KMS-11 (cell line): ENCODE measurements at regions not wholly inside any gene's neighbourhood (a gene's known extent, or its start where the extent isn't known, plus 50 kb on each side); places are given as distances from the start of the nearest gene placed in this dataset.
"Not testable (repeated sequence)": the region's sequence is repeated elsewhere in the genome, so short reads cannot be mapped to it uniquely, and the experiment has no call there.

ENCODE experiments used
- H2AFZ ChIP-seq: fragments of 200-600 bp; sonication (generic); 2 replicates; pipeline ENCODE4 v1.6.1; 2016; ENCODE audit warnings: antibody characterized with exemption, mixed run types, low read depth
- H3K27ac ChIP-seq: fragments of 200-600 bp; sonication (generic); 2 replicates; pipeline ENCODE4 v1.6.1; 2016; ENCODE audit warnings: mild to moderate bottlenecking, mixed run types
- H3K27me3 ChIP-seq: fragments of 200-600 bp; sonication (generic); 2 replicates; pipeline ENCODE4 v1.6.1; 2017; ENCODE audit warnings: mild to moderate bottlenecking, low read depth, mixed run types, moderate library complexity; ENCODE audit not compliant: insufficient read depth
- H3K36me3 ChIP-seq: fragments of 200-600 bp; sonication (generic); 2 replicates; pipeline ENCODE4 v1.6.1; 2017; ENCODE audit warnings: mild to moderate bottlenecking, mixed run types; ENCODE audit not compliant: insufficient read depth
- H3K4me1 ChIP-seq: fragments of 200-600 bp; sonication (generic); 2 replicates; pipeline ENCODE4 v1.6.1; 2016; ENCODE audit warnings: mild to moderate bottlenecking, low read depth, mixed run types; ENCODE audit not compliant: poor library complexity, severe bottlenecking
- H3K4me2 ChIP-seq: fragments of 200-600 bp; sonication (generic); 2 replicates; pipeline ENCODE4 v1.7.0; 2016; ENCODE audit warnings: mild to moderate bottlenecking, mixed run types
- H3K4me3 ChIP-seq: fragments of 200-600 bp; sonication (generic); IDR thresholded peaks from 2 replicates; pipeline ENCODE4 v1.6.1; 2017; ENCODE audit warnings: low read depth, low read length, mixed read lengths; ENCODE audit not compliant: insufficient read depth
- H3K79me2 ChIP-seq: fragments of 200-600 bp; sonication (generic); 2 replicates; pipeline ENCODE4 v1.6.1; 2016; ENCODE audit warnings: low read depth, mixed run types; ENCODE audit not compliant: insufficient read depth
- H3K9ac ChIP-seq: fragments of 200-600 bp; sonication (generic); 2 replicates; pipeline ENCODE4 v1.6.1; 2016; ENCODE audit warnings: mild to moderate bottlenecking, mixed run types
- H4K20me1 ChIP-seq: fragments of 200-600 bp; sonication (generic); 2 replicates; pipeline ENCODE4 v1.6.1; 2016; ENCODE audit warnings: mild to moderate bottlenecking, mixed run types; ENCODE audit not compliant: insufficient read depth
- CTCF ChIP-seq: fragments of 200-600 bp; sonication (generic); conservative IDR thresholded peaks from 2 replicates; pipeline ENCODE4 v1.6.1; 2017; ENCODE audit warnings: low read depth, mild to moderate bottlenecking, antibody characterized with exemption, low read length, moderate library complexity, mixed read lengths

- no peaks in the 10 kb centered on the region for H4K20me1 ChIP-seq
- H3K36me3 ChIP-seq: no peaks in the 10 kb centered on the region
- H3K4me1 ChIP-seq: no peaks in the 10 kb centered on the region
- H3K4me2 ChIP-seq: no peak overlapping the region
- no peaks in the 10 kb centered on the region for H3K27me3 ChIP-seq
- no peak overlapping the region for H3K9ac ChIP-seq
- H3K4me3 ChIP-seq: no peak overlapping the region
- no peak for TF ChIP-seq CTCF
- no peak overlapping the region for H3K27ac ChIP-seq
- H2AFZ ChIP-seq: no peak overlapping the region
- H3K79me2 ChIP-seq: no peaks in the 10 kb centered on the region
Measured at GRCh38 chr7:66518151-66518691, 110.5 kb upstream of the KCTD7 start.

- no peaks in the 10 kb centered on the region for H3K79me2 ChIP-seq
- no peak for TF ChIP-seq CTCF
- H3K9ac ChIP-seq: no peak overlapping the region
- H3K4me3 ChIP-seq: no peak overlapping the region
- no peaks in the 10 kb centered on the region for H3K27me3 ChIP-seq
- H3K27ac ChIP-seq: no peak overlapping the region
- no peaks in the 10 kb centered on the region for H4K20me1 ChIP-seq
- H3K4me2 ChIP-seq: no peak overlapping the region
- no peaks in the 10 kb centered on the region for H3K36me3 ChIP-seq
- H2AFZ ChIP-seq: no peak overlapping the region
- H3K4me1 ChIP-seq: no peaks in the 10 kb centered on the region
Measured at GRCh38 chr7:66521675-66522074, 107.0 kb upstream of the KCTD7 start.

GRCh38 chr7:66522518-66522917, 106.2 kb upstream of the KCTD7 start:
- no peak overlapping the region for H3K27ac ChIP-seq
- H3K36me3 ChIP-seq: no peaks in the 10 kb centered on the region
- H3K79me2 ChIP-seq: no peaks in the 10 kb centered on the region
- no peak overlapping the region for H3K4me3 ChIP-seq
- TF ChIP-seq CTCF: peak; percentile 40
- no peaks in the 10 kb centered on the region for H3K4me1 ChIP-seq
- no peaks in the 10 kb centered on the region for H3K27me3 ChIP-seq
- H2AFZ ChIP-seq: no peak overlapping the region
- H3K9ac ChIP-seq: no peak overlapping the region
- H3K4me2 ChIP-seq: no peak overlapping the region
- H4K20me1 ChIP-seq: no peaks in the 10 kb centered on the region

GRCh38 chr7:66523409-66523808, 105.3 kb upstream of the KCTD7 start:
- H3K27ac ChIP-seq: no peak overlapping the region
- H3K4me2 ChIP-seq: no peak overlapping the region
- no peaks in the 10 kb centered on the region for H3K36me3 ChIP-seq
- H3K79me2 ChIP-seq: no peaks in the 10 kb centered on the region
- no peak overlapping the region for H2AFZ ChIP-seq
- H3K27me3 ChIP-seq: no peaks in the 10 kb centered on the region
- TF ChIP-seq CTCF: no peak
- no peaks in the 10 kb centered on the region for H3K4me1 ChIP-seq
- no peak overlapping the region for H3K9ac ChIP-seq
- H4K20me1 ChIP-seq: no peaks in the 10 kb centered on the region
- no peak overlapping the region for H3K4me3 ChIP-seq

- no peaks in the 10 kb centered on the region for H3K4me1 ChIP-seq
- H4K20me1 ChIP-seq: no peaks in the 10 kb centered on the region
- no peaks in the 10 kb centered on the region for H3K36me3 ChIP-seq
- no peaks in the 10 kb centered on the region for H3K79me2 ChIP-seq
- H2AFZ ChIP-seq: no peak overlapping the region
- no peak for TF ChIP-seq CTCF
- H3K27me3 ChIP-seq: no peaks in the 10 kb centered on the region
- no peak overlapping the region for H3K9ac ChIP-seq
- no peak overlapping the region for H3K4me2 ChIP-seq
- no peak overlapping the region for H3K4me3 ChIP-seq
- no peak overlapping the region for H3K27ac ChIP-seq
Measured at GRCh38 chr7:66524738-66525137, 103.9 kb upstream of the KCTD7 start.

GRCh38 chr7:66526782-66527181, 101.9 kb upstream of the KCTD7 start:
- not testable (repeated sequence) for H3K27ac ChIP-seq, H3K27me3 ChIP-seq, H4K20me1 ChIP-seq, H3K36me3 ChIP-seq, H3K9ac ChIP-seq, H2AFZ ChIP-seq, H3K79me2 ChIP-seq, H3K4me1 ChIP-seq, H3K4me2 ChIP-seq, H3K4me3 ChIP-seq
